HUDEP-2 (cell line): ENCODE measurements at regions not wholly inside any gene's neighbourhood (a gene's known extent, or its start where the extent isn't known, plus 50 kb on each side); places are given as distances from the start of the nearest gene placed in this dataset.
"Not testable (repeated sequence)": the region's sequence is repeated elsewhere in the genome, so short reads cannot be mapped to it uniquely, and the experiment has no call there.

Experiments used
- DNase-seq, 76 experiments: peaks; one replicate each; lab custom pipeline; 2025; ENCODE audit not compliant: unreplicated experiment in 76 of 76; lab: John Stamatoyannopoulos, UW

DNA sequence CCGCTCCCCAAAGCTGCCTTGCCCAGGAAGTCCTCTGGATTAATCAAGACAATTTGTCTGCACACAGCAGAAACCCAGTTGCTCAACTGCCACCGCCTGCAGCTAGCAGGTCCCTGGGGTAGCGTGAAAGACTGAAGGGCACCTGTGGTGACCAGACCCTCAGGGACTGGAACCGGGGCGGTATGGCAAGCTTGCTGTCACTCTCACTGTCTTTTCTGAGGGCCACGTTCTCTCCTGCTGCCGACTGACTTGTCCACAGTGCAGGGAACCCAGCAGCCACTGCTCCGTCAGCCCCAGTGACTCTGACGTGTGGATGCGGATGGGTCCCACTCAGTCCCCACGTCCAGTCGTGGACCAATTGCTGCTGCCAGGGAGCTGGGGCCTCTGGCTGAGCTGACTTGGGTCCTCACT, 72.8 kb upstream of the PMEPA1 start:
- no peak for DNase-seq

DNA sequence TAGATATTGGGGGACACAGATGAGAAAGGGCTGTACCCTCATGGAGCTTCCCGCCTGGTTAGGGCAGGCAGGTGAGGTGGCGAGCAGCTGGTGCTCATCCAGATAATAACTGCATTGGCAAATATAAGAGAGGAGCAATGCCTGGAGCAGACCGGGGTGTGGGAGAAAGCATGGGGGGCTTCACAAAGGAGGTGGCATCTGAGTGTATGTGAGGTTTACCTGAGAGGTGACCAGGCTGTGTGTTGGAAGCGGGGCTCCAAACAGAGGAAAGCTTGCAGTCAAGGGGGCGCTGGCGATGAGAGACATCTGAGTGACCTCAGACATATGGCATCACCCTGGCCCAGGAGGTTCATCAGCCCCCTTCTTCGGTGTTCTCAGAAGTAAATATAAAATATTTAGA, 72.1 kb upstream of the PMEPA1 start:
- no peak for DNase-seq

DNA sequence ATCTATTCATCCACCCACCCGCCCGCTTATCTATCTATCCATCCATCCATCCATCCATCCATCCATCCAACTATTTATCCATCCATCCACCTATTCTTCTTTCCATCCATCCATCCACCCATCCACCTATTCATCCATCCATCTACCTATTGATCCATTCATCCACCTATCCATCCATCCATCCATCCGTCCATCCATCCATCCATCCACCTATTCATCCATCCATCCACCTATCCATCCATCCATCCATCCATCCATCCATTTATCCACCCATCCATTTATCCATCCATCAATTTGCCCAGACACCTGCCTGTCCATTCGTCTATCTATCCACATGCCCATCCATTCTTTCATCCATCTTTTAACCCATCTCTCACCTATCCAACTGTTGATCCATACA, 71.1 kb upstream of the PMEPA1 start:
- DNase-seq, result no peak

GRCh38 chr20:57780398-57780797, 70.6 kb upstream of the PMEPA1 start:
- DNase-seq, result no peak

- no peak for DNase-seq
Observed at GRCh38 chr20:57779401-57780003, 69.7 kb upstream of the PMEPA1 start.

- no peak for DNase-seq
Observed at GRCh38 chr20:57777911-57778310, 68.1 kb upstream of the PMEPA1 start.

GRCh38 chr20:57774951-57775350, 65.1 kb upstream of the PMEPA1 start:
- no peak for DNase-seq

- no peak for DNase-seq
Observed at GRCh38 chr20:57774111-57774880, 64.5 kb upstream of the PMEPA1 start.

DNA sequence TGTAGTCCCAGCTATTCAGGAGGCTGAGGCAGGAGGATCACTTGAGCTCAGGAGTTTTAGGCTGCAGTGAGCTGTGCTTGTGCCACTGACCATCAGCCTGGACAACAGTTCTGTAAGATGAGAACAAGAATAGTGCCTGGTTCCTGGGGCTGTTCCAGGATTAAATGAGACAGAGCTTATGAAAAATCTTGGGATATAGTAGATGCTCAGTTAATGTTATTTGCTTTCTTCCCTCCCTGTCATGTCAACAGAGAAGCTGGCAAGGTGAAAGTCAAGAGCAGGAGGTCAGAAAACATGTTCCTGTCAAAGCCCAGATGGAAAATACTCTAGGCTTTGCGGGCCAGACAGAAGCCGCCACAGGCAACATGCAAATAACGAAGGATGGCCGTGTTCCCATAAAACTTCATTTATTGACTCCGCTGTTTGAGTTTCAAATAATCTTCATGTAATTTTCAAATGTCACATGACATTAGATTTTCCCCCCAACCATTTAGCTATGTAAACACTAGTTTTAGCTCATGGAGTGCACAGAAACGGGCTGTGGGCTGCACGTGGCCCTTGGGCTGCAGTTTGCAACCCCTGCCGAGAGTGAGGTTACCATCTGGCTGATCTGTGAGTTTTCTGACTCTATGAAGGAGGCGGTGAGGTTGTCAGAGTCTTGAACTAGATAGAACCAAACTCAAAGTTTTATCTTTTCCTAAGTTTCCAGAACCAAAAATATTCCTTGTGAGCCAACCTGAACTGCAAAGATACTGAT, 63.4 kb upstream of the PMEPA1 start:
- DNase-seq, result no peak

- DNase-seq, result no peak
Observed at GRCh38 chr20:57772349-57772964, 62.6 kb upstream of the PMEPA1 start.

DNA sequence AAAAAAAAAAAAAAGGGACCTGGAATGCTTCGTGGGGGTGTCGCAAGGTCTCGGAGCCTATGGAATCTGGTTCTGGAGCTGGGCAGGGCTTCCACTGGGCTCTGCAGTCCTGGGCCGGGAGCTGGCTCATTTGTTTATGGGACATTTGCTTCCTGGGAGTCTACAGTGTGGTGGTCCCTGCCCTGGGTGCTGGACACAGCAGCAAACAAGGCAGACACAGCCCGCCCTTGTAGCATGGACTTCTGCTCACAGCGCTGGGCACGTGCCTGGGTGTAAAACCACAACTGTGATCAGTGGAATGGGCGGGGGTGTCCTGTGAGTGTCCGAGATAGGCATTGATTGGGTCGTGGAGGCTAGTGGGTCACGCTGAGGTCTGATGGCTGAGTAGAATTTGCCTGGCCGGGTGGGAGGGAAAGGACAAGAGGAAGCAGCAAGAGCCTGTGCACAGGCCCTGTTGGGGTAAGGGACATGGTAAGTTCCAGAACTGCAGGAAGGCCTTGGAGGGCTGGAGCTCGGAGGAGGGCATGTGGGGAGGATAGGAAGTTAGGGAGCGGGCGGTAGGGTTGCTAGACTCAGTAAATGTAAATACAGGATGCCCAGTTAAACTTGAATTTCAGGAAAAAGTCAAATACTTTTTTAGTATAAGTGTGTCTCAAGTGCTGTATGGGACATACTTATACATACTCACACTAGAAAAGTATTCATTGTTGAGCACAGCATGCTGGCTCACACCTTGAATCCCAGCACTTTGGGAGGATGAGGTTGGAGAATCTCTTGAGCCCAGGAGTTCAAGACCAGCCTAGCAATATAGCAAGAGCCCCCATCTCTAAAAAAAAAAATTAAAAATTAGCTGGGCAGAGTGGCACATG, 61.3 kb upstream of the PMEPA1 start:
- peak in 1 of 76 experiments; percentile 7 for DNase-seq

DNA sequence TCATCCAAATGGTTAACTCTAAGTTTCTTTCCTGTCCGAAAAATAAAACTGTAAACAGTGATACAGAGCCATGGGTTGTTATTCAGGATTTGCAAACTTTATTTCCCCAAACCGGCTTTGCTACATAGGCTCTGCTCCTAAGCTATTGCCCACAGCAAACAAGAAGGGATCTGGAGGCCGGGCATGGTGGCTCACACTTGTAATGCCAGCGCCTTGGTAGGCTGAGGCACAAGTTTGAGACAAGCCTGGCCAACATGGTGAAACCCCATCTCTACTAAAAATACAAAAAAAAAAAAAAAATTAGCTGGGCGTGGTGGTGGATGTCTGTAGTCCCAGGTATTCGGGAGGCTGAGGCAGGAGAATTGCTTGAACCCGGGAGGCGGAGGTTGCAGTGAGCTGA, 60.6 kb upstream of the PMEPA1 start:
- DNase-seq, result not testable (repeated sequence)

DNA sequence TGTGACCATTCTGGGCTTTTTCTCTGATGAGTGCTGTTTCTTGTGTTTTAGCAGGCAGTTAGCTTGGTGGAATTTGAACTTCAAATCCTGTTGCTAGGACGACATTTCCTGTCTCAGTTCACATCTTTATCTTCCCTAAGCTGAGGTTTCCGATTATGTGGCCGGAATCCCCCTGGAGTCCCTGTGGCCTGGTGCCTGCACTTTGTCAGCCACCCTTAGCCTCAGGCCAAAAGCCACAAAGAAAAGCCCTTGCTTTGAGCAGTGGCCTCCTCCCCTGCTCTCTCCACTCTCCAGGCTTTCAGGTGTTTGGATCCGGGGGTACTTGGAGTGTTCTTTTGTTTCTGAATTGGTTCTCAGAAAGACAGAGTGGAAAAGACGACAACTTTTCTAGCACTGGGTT, 59.9 kb upstream of the PMEPA1 start:
- no peak for DNase-seq

DNA sequence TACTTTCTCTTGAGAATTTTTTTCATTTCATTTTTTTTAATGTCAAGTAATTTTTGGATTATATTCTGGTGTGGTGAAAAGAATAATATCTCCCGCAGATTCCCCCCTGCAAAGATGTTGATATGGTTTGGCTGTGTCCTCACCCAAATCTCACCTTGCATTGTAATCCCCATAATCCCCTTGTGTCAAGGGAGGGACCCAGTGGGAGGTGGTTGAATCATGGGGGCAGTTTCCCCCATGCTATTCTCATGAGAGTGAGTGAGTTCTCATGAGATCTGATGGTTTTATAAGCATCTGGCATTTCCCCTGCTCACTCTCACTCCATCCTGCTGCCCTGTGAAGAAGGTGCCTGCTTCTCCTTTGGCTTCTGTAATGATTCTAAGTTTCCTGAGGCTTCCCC, 58.7 kb upstream of the PMEPA1 start:
- no peak for DNase-seq

DNA sequence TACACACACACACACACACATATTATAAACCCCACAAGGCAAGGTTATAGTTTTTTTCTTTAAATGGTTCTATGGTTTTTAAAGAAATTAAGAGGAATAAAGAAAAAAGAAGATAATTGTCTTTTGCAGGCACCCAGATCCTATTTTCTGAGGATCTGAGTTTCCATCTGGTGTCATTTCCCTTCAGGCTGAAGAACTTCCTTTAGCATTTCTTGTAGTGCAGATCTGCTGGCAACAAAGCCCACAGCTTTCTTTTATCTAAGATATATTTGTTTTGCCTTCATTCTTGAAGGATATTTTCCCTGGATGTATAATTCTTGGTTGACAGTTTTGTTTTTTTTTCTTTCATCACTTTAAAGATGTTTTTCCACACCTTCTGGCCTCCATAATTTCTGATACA, 57.6 kb upstream of the PMEPA1 start:
- DNase-seq, result no peak

- DNase-seq, result no peak
Observed at GRCh38 chr20:57763235-57763595, 53.4 kb upstream of the PMEPA1 start.

- no peak for DNase-seq
Observed at GRCh38 chr20:57762531-57763234, 52.9 kb upstream of the PMEPA1 start.

- no peak for DNase-seq
Observed at GRCh38 chr20:57761413-57761734, 51.6 kb upstream of the PMEPA1 start.

DNA sequence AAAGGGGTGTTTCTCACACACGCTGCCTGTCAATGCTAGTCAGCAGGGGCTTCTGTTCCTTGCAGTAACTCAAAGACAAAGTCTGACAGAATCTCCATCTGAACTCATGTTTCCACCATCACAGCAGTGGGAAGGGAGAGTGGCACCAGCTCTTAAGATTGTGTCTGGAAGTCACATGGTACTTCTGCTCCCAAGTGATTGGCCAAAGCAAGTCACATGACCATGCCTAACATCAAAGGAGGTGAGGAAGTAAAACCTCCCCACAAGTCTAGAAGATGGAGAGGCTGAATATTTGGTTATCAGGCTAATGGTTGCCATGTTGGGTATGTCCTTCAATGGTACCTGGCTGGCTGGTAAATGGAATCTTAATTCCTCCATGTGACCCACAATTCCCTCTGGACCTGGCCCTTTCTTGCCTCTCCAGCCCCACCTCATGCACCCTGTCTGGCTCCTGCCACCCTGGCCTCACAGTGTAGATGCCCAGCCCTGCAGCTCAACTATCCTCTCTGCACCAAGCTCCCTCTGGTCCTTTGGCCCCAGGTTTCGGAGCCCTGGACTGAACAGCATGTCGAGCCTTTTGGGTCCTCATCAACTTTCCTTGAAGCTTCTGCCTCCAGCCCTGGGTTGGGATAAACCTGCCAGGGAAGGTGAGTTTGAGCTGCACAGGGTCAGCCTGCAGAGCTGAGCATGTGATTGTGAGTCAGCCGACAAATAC, 51.0 kb upstream of the PMEPA1 start:
- no peak for DNase-seq
